WTC11 (cell line): ENCODE measurements at regions not wholly inside any gene's neighbourhood (a gene's known extent, or its start where the extent isn't known, plus 50 kb on each side); places are given as distances from the start of the nearest gene placed in this dataset.

Experiments
- CREB1 ChIP-seq: sonication (generic); formaldehyde crosslinking; IDR thresholded peaks from 2 replicates; pipeline ENCODE4 v1.8.0; 2023; ENCODE audit warnings: mild to moderate bottlenecking, missing genetic modification reagents
- MXD4 ChIP-seq: fragments of 250-450 bp; sonication (Bioruptor Pico); IDR thresholded peaks from 2 replicates; pipeline ENCODE4 v1.8.0; 2021; ENCODE audit warnings: mild to moderate bottlenecking, moderate library complexity, borderline replicate concordance
- NR2C2 ChIP-seq: sonication (generic); formaldehyde crosslinking; IDR thresholded peaks from 2 replicates; pipeline ENCODE4 v1.8.0; 2022; ENCODE audit warnings: mild to moderate bottlenecking, missing genetic modification reagents
- SP1 ChIP-seq: sonication (generic); formaldehyde crosslinking; conservative IDR thresholded peaks from 2 replicates; pipeline ENCODE4 v1.8.1; 2022; ENCODE audit warnings: missing genetic modification reagents
- ZNF232 ChIP-seq: sonication (generic); formaldehyde crosslinking; IDR thresholded peaks from 2 replicates; pipeline ENCODE4 v1.8.0; 2022; ENCODE audit warnings: mild to moderate bottlenecking, missing genetic modification reagents
- ZNF263 ChIP-seq: sonication (generic); formaldehyde crosslinking; IDR thresholded peaks from 2 replicates; pipeline ENCODE4 v1.8.1; 2022; ENCODE audit warnings: low read depth, mild to moderate bottlenecking, moderate library complexity, missing genetic modification reagents
- ZNF423 ChIP-seq: fragments of 250-450 bp; sonication (Bioruptor Pico); IDR thresholded peaks from 2 replicates; pipeline ENCODE4 v2.1.2; 2022; ENCODE audit warnings: mild to moderate bottlenecking, moderate library complexity
- ZNF671 ChIP-seq: fragments of 250-450 bp; sonication (Bioruptor Pico); IDR thresholded peaks from 2 replicates; pipeline ENCODE4 v1.8.0; 2021; ENCODE audit warnings: mild to moderate bottlenecking
- TF ChIP-seq, protein P1 (sequence below): sonication (generic); formaldehyde crosslinking; IDR thresholded peaks from 2 replicates; pipeline ENCODE4 v1.8.1; 2022; ENCODE audit warnings: mild to moderate bottlenecking, missing genetic modification reagents, moderate library complexity, borderline replicate concordance
- TF ChIP-seq, protein P2 (sequence below): fragments of 200-600 bp; IDR thresholded peaks from 2 replicates; pipeline ENCODE4 v1.8.0; 2022; ENCODE audit warnings: antibody characterized with exemption
- TF ChIP-seq, protein P3 (sequence below): sonication (generic); formaldehyde crosslinking; IDR thresholded peaks from 2 replicates; pipeline ENCODE4 v1.8.0; 2023; ENCODE audit warnings: missing genetic modification reagents
- TF ChIP-seq, protein P4 (sequence below): sonication (generic); formaldehyde crosslinking; IDR thresholded peaks from 2 replicates; pipeline ENCODE4 v1.8.0; 2022; ENCODE audit warnings: mild to moderate bottlenecking, missing genetic modification reagents
- TF ChIP-seq, protein P5 (sequence below): sonication (generic); formaldehyde crosslinking; IDR thresholded peaks from 2 replicates; pipeline ENCODE4 v1.8.1; 2022; ENCODE audit warnings: low read depth, missing genetic modification reagents, borderline replicate concordance
- TF ChIP-seq, protein P6 (sequence below): sonication (generic); formaldehyde crosslinking; IDR thresholded peaks from 2 replicates; pipeline ENCODE4 v1.8.1; 2023; ENCODE audit warnings: mild to moderate bottlenecking, missing genetic modification reagents, moderate library complexity

DNA sequence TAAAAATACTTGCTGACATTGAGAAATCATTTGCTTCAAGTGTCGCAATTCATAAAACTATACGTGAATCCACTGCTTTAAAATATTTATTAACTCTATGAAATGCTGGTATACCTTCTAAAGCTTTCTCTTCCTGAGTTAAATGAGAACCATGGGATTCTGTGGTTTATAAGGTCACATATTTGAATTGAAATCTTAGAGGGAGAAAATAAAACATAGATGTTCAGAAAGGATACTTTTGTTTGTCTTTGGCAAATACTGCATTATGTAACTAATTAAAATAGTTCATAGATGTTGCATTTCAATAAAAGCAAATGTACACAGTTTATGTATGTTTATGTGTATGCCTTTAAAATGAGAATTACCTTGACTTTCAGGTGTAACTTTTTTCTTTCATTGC, 250.1 kb downstream of the FAM170A start:
- no peak for TF ChIP-seq ZNF263 (CRISPR knock-in tag)
- TF ChIP-seq, protein P1, sequence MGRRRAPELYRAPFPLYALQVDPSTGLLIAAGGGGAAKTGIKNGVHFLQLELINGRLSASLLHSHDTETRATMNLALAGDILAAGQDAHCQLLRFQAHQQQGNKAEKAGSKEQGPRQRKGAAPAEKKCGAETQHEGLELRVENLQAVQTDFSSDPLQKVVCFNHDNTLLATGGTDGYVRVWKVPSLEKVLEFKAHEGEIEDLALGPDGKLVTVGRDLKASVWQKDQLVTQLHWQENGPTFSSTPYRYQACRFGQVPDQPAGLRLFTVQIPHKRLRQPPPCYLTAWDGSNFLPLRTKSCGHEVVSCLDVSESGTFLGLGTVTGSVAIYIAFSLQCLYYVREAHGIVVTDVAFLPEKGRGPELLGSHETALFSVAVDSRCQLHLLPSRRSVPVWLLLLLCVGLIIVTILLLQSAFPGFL, result no peak
- no peak for TF ChIP-seq ZNF232
- TF ChIP-seq NR2C2 (CRISPR knock-in tag), result no peak
- TF ChIP-seq, protein P2, sequence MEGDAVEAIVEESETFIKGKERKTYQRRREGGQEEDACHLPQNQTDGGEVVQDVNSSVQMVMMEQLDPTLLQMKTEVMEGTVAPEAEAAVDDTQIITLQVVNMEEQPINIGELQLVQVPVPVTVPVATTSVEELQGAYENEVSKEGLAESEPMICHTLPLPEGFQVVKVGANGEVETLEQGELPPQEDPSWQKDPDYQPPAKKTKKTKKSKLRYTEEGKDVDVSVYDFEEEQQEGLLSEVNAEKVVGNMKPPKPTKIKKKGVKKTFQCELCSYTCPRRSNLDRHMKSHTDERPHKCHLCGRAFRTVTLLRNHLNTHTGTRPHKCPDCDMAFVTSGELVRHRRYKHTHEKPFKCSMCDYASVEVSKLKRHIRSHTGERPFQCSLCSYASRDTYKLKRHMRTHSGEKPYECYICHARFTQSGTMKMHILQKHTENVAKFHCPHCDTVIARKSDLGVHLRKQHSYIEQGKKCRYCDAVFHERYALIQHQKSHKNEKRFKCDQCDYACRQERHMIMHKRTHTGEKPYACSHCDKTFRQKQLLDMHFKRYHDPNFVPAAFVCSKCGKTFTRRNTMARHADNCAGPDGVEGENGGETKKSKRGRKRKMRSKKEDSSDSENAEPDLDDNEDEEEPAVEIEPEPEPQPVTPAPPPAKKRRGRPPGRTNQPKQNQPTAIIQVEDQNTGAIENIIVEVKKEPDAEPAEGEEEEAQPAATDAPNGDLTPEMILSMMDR, result no peak
- no peak for TF ChIP-seq SP1 (CRISPR knock-in tag)
- TF ChIP-seq ZNF423 (CRISPR knock-in tag), result no peak
- TF ChIP-seq, protein P3, sequence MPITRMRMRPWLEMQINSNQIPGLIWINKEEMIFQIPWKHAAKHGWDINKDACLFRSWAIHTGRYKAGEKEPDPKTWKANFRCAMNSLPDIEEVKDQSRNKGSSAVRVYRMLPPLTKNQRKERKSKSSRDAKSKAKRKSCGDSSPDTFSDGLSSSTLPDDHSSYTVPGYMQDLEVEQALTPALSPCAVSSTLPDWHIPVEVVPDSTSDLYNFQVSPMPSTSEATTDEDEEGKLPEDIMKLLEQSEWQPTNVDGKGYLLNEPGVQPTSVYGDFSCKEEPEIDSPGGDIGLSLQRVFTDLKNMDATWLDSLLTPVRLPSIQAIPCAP (CRISPR knock-in tag), result no peak
- TF ChIP-seq, protein P4, sequence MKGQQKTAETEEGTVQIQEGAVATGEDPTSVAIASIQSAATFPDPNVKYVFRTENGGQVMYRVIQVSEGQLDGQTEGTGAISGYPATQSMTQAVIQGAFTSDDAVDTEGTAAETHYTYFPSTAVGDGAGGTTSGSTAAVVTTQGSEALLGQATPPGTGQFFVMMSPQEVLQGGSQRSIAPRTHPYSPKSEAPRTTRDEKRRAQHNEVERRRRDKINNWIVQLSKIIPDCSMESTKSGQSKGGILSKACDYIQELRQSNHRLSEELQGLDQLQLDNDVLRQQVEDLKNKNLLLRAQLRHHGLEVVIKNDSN (CRISPR knock-in tag), result no peak
- TF ChIP-seq, protein P5, sequence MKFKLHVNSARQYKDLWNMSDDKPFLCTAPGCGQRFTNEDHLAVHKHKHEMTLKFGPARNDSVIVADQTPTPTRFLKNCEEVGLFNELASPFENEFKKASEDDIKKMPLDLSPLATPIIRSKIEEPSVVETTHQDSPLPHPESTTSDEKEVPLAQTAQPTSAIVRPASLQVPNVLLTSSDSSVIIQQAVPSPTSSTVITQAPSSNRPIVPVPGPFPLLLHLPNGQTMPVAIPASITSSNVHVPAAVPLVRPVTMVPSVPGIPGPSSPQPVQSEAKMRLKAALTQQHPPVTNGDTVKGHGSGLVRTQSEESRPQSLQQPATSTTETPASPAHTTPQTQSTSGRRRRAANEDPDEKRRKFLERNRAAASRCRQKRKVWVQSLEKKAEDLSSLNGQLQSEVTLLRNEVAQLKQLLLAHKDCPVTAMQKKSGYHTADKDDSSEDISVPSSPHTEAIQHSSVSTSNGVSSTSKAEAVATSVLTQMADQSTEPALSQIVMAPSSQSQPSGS (CRISPR knock-in tag), result no peak
- TF ChIP-seq, protein P6, sequence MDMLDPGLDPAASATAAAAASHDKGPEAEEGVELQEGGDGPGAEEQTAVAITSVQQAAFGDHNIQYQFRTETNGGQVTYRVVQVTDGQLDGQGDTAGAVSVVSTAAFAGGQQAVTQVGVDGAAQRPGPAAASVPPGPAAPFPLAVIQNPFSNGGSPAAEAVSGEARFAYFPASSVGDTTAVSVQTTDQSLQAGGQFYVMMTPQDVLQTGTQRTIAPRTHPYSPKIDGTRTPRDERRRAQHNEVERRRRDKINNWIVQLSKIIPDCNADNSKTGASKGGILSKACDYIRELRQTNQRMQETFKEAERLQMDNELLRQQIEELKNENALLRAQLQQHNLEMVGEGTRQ (CRISPR knock-in tag), result no peak
- TF ChIP-seq ZNF671 (CRISPR knock-in tag), result no peak
- no peak for TF ChIP-seq MXD4 (CRISPR knock-in tag)
- TF ChIP-seq CREB1 (CRISPR knock-in tag), result no peak
